ENCODE measurements at regions not wholly inside any gene's neighbourhood (a gene's known extent, or its start where the extent isn't known, plus 50 kb on each side); places are given as distances from the start of the nearest gene placed in this dataset.

DNA sequence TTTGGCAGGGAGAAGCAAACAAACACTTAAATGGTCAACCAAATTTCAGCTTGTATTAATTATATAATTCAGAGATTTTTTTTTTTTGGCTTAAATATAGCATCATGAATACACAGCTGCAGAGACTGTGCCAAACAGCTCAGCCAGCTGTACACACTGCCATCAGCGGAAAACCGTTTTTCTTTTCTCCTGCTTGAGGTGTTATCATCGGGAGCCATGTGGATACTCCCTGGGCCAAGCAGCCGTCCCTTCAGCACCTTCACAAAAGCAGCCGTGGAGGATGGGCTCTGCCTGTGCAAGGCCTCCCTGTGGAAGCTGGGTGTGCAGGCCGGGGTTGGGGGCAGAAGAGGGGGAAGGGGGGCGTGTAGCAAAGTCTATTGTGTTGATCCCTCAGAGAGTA, 85.0 kb downstream of the NUF2 start:
- no peak for DNase-seq

DNA sequence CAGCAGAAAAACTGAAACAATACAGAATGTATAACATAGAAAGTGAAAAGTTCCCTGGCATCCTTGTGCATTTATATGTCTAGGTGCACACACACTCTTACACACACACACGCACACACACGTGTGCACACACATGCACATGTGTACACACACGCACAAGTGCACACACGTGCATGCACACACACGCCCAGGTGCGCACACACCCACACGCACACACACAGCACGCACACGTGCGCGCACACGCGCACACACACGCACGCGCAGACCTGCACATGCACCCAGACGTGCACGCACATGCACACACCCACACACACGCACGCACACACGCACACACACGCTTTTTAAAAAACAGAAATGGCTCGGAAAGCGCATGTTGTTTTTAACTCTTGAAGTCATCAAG, 86.5 kb downstream of the NUF2 start:
- no peak for DNase-seq

GRCh38 chr1:163410073-163410999, 88.6 kb downstream of the NUF2 start:
- peak; percentile 73 for DNase-seq

GRCh38 chr1:163412221-163412620, 90.5 kb downstream of the NUF2 start:
- no peak for DNase-seq

DNA sequence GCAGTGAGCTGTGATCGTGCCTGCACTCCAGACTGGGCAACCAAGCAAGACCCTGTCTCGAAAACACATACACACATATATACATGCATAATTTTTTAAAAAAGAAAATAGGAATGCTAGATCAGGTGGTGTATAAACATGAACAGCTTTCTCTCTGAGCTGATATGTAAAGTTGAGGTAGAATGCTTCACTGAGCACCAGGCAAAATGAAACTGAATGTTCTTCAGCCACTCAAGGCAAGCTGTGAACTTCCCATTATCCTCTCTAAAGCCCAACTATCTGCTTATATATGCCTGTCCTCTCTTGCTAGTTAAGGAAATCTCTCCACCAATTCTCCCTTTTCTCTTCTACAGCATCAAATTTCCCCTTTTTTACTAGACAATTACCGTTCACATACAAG, 93.0 kb downstream of the NUF2 start:
- DNase-seq = no peak

DNA sequence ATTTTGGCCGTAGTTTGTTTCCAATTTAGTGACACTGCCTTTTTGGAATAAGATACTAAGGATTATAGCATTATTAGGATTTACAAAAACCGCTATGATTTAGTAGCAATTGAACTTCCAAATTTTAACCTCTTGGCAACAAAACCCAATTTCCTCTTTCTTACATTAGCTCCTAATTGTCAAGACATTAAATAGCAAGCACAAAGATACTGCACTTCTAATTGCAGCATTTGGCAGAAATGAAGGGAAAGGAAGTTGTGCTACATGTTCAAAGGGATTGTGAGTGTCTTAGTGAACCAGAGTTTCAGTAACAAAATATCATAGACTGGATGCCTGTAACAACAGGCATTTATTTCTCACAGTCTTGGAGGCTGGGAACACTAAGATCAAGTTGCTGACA, 99.9 kb downstream of the NUF2 start:
- DNase-seq = no peak

DNA sequence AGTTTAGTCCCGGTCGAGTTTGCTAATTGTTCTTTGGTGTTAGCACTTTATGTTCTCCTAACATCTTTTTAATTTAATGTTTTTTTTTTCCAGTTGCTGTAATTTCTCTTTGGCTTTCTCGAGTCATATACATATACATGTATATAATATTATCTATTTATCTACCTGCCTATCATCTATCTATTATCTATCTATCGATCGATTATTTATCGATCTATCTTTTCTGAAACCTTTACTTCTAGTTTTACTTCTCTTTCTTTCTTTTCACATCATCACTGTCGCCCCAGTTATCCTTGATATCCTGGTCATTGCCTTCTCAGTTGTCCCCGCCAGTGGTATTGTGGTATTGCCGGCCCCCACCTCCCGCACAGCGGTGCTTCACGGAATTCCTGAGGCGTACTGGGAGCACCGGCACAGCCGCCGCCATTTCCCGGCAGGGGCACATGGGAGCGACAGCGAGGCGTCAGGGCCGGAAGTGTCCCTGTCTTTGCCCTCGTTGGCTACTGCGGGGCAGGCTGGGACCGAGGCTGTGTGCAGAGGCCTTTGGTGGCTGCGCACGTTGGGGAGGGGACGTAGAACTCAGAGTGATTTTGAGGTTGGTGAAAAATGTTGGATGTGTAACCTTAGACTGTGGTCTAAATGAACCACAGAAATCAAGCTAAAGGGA, 101.1 kb downstream of the NUF2 start:
- no peak for DNase-seq

GRCh38 chr1:163426505-163427251, 104.9 kb downstream of the NUF2 start:
- no peak for DNase-seq

DNA sequence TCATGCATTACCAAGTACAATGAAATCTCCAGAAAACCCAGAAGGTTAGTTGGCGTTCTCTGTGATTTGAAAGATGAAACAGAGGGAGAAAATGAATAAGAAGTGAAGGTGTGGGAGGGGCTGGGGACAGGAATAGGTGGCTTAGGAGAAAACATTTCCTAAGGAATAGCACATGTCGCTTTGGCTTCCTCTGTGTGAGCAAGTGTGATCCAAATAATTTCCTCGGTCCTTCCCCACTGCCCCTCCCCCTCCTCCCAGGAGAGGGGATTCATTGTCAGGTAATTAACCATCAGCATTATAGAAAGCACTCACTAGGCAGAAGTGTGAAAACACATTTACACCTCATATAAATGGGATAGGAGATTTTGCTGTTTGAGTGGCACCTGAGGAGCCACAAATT, 105.5 kb downstream of the NUF2 start:
- DNase-seq = no peak

DNA sequence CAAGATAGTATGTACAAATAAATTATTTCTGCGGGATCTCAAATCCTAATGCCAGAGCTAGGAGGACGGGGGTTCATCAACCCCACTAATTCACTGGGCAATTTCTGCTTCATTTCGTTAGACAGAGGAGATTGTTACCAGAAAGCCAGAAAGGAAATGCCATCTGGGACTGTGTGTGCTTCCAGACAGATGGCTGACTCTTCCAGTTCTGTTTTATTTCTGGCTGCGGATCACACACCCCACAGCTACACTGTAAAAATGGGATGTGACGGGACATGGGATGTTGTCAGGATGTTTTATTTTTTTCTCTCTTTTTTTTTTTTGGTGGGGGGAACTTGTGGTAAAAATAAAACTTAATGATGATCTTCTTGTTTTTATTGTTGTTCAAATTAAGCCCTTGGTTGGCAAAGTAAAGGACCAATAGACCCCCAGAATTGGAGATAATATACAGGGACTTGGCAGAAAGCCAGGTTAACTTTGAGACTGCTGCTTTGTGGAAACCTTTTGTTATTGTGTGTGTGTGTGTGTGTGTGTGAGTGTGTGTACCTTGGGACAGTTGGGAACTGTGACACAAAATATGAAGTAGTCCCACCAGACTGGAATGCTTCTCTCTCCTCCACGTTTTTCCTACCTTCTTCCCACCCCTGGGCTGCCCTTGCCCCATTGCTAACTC, 114.5 kb downstream of the NUF2 start:
- DNase-seq = no peak

DNA sequence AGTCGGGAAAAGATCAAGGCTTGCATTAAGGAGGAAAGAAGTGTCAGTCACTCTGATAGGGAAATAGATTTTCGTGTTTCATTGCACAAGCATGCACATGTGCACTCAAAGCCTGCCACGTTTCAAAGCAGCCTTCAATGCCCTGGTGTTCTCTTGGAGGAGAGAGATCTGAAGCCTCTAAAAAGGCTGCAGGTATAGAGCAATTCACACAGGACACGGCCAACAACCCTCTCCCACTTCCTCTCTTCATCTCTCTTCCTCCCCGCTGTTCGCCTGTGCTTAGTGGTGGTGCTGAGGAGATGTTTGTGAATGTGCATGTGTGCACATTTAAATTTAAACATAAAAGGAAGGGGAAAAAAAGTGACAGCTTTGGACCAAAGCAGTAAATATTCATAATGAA, 117.7 kb downstream of the NUF2 start:
- no peak for DNase-seq

DNA sequence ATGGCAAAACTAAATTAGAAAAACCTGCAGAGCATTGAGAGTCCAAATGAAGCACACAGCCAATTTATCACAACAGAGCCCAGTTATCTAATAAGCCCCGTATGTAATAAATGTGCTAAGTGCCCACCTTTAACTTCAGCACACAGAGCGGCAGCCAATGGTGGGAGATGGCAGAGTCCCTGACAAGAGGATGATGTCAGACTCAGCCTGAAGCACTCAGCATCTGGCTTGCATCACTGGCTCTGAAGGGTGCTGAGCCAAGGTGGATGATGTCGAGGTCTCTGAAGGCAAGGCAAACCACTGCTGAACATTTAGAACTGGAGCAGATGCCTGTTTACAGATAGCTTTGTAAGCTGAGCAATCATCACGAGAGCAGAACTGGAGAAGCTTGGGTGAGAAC, 118.3 kb downstream of the NUF2 start:
- no peak for DNase-seq

DNA sequence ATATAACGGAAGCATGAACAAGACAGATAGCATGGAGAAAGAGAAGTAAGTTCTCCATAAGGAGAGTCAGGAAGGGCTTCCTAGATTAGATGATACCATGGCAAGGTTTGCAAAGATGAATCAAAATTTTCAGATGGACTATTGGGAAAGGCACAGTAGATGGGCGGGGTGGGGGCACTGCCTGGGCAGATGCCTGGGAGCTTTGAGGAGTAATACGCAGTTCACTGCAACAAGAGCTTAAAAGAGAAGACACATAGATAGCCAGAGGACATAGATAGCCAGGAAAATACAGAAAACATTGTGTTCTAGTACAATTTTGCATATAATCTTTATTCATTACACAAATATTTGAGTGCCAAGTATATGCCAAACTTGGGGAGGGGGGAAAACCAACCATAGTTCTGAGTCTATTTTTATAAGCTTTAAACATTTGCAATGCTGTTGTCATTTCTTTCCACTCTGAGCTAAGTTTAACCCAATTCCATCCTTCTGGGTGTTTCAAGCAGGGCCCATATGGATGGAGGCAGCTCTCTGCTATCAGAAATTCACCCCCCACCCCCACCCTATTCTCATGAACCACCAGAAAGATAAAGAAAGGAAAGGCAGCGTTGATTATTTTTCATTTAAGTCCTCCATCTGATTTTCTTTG, 120.6 kb downstream of the NUF2 start:
- DNase-seq = no peak

DNA sequence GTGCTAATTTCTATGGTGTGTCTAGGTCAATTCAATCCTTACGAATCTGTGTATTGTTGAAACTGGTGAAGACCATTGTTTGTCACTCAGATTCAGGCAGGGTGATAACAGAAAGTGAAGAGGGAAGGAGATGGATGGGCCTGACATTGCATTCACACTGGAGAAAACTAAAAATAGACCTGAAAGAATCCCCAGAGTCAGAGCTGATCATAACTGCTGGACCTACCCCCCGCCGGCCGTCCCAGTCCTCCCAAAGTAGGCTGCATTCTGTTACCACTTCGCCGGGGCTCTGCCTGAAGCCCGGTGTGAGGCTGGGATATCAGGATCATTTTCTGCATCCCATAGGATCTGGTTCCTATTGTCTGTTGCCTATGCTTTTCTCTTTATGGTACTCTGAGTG, 121.1 kb downstream of the NUF2 start:
- no peak for DNase-seq

DNA sequence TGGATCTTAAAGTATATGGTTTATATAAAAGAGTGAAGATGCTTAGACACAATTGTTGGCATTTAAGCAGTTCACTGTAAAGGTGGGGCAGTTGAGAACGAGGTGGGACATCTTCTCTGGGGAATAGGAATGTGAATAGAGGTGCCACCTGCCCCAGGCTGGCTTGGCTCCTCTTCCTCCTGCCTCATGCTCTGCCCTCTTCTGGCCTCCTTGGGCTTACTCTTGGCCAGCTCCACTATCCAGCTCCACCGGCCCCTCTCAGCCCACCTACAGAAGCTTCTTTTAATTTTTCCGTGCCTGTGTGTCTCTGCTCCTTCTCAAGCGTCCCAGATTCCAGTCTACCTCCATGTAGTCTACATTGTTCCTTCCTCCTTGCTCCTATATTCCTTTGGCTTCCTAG, 122.1 kb downstream of the NUF2 start:
- DNase-seq = no peak

DNA sequence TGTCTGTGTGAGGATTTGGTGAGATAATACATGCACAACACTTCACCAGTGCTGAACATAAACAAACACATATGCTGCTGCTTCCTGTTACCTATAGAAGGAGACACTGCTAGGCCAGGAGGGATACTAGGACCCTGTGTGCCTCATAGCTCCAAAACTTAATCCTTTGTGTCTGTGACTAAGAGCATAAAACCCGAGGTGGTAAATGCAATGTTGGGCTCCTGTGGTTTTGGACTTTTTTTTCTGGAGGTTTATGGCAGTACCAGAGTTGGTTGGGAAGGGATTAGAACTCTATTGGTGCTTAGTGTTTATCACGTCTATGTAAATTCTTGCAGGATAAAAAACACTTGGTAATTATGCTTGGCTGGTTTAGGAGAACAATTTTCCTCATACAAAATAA, 122.9 kb downstream of the NUF2 start:
- DNase-seq = no peak

- DNase-seq = no peak
Measured at GRCh38 chr1:163450986-163451385, 129.2 kb downstream of the NUF2 start.

DNA sequence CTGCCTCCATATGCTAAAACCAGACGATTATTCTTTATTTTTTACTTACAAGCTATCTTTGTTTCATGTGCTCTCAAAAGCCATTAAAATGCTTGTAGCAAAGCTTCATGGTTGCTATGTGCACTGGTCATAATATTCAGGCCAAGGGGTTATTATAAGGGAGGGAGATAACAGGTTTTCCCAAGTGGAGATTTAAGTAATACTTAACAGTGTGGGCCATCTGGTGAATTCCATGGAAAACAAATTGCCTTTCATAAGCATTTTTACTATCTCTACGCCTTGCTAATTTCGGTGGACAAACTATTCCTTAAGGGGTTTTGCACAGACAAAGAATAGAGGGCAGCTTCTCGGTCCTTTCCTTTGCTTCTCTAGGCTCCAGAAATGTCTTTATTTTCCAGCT, 137.8 kb downstream of the NUF2 start:
- no peak for DNase-seq

DNA sequence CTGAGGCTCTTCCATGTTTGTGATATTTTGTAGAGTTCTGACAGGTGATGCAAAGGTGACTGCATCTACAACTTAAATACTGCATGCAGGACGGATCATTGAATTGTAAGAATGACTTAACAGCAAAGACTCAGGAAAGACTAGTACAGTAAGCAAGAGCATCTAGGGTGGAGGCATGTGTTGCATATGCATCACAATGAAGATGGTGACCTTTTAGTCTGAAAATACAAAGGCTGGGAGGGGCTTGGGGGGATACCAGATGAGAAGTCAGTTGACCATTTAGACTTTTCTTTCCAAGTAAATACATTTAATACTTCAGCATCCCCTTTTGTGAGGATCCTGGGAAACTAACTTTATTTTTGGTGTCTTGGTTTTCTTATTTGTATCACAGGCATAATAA, 145.5 kb downstream of the NUF2 start:
- DNase-seq = no peak

- DNase-seq = no peak
Measured at GRCh38 chr1:163471779-163472650, 150.3 kb downstream of the NUF2 start.

DNA sequence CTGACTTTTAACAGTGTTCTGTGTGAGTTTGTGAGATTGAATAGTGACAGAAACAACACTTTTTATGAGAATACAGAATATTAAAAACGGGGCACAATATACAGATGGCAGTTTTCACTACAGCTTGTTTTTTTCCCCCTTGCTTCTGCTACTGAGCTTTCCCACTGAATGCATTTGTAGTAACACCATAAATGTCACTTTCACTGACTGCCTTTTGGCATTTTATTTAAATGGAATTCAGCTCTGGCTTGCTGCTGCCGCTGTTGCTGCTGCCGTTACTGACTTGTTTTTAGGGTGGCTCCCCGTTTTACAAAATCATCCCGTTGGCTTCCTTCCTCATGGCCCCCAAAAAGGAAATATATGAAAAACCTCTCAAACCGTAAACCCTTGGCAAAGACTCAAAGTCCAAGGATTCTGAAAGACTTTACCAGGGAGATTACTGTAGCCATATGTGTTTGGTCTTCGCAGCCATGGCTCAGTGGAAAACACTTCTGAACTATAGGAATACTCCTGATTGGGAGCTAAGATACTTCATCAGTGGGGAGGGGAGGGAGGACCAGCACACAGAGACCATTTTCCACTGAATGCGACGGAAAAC, 151.0 kb downstream of the NUF2 start:
- no peak for DNase-seq
